ENCODE measurements at regions not wholly inside any gene's neighbourhood (a gene's known extent, or its start where the extent isn't known, plus 50 kb on each side); places are given as distances from the start of the nearest gene placed in this dataset.

- no peak for TF ChIP-seq POLR2A (IDR thresholded peaks at IDR 0.05)
- TF ChIP-seq CTCF (IDR thresholded peaks at IDR 0.05 in 4 of 5, conservative IDR thresholded peaks at IDR 0.05 in 1 of 5), result no peak
Observed at GRCh38 chr12:31867292-31867691, 91.9 kb upstream of the RESF1 start.
